ENCODE measurements at regions not wholly inside any gene's neighbourhood (a gene's known extent, or its start where the extent isn't known, plus 50 kb on each side); places are given as distances from the start of the nearest gene placed in this dataset.
"Not testable (repeated sequence)": the region's sequence is repeated elsewhere in the genome, so short reads cannot be mapped to it uniquely, and the experiment has no call there.

DNA sequence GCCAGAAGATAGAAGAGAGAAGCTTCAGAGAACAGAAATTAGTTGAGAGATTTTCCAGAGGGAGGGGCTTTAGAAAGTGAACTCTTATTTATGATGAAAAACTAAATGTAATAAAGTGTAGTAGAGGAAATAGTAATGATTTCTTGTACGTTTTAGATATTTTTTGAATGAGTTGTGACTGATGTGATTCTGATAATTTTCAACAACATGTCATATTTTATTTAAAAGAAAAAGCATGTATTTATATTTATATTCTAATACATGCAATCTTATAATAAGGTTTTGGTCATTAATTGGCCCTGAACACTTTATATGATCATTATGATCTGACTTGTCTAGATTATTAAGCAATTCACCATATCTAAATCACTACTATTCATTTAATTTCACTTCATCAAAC lies 735.2 kb upstream of the CDH9 start:
- CTCF ChIA-PET, result no interaction called here

DNA sequence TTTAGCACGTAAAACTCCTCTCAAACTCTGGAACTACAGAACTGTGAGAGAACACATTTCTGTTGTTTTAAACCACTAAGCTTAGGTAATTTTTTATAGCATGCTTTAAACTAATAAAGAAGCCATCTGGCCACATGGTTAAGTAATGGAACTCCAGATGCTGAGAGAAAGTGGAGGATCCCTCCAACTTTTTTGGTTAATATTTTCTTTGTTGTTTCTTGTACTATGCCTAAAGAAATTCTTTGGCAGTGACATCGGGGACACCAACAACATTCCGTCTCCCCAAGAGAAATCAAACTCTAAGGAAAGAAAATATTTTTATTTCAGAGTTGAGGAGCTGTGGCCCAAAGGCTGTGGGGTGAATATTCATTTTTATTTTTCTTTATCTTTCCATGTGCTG lies 734.8 kb upstream of the CDH9 start:
- Mint-ChIP-seq H3K27ac (no peak overlapping the region), H3K9me3 (ENCODE audit: low read depth) (peaks cover 14% of the 10 kb centered on the region), H3K36me3 (ENCODE audit: low read depth) (no peaks in the 10 kb centered on the region), H3K27me3 (no peaks in the 10 kb centered on the region), H3K4me1 (no peaks in the 10 kb centered on the region), H3K4me3 (no peak overlapping the region)
- POLR2A ChIA-PET, result no interaction called here
- no peak for ATAC-seq
- CTCF ChIA-PET, result no interaction called here
- no peak for DNase-seq
- intact Hi-C loops (cut with DNase I, micrococcal nuclease), result no loop called here

More for the DNA sequence above, 735.2 kb upstream of the CDH9 start:
- no peak for ATAC-seq
- Mint-ChIP-seq H3K4me3 (no peak overlapping the region), H3K9me3 (ENCODE audit: low read depth) (peaks cover 14% of the 10 kb centered on the region), H3K4me1 (no peaks in the 10 kb centered on the region), H3K27me3 (no peaks in the 10 kb centered on the region), H3K27ac (no peak overlapping the region), H3K36me3 (ENCODE audit: low read depth) (no peaks in the 10 kb centered on the region)
- no peak for DNase-seq
- POLR2A ChIA-PET, result no interaction called here
- intact Hi-C loops (cut with DNase I, micrococcal nuclease), result no loop called here

DNA sequence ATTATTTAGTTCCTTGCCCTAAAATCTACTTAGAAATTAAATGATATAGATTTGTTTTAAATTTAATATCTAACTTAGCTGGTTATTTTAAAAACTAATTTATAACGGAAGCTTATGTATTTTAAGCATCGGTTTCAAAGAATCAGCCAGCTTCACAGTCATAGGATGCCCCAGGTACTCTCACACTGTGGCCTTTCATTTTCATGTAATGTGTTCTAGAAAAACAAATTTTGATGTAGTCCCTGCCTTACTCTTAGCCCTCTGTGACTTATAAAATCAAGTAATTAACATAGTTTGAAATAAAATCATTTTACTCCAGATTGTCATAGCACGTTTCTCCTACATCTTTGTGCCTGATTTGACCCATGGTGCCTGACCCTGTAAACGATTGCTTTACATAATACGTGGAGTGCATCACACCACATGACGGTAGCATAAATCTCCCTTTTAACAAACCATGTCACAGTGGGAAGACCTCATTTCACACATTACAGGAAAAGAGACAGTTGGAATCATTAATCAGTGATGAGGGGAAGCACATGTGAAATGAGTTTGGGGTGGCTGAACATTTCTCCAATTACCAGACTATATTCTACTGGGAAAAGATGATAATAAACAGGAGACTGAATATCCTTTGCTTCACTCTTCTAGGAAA lies 731.5 kb upstream of the CDH9 start:
- H3K36me3 Mint-ChIP-seq (ENCODE audit: low read depth), result no peaks in the 10 kb centered on the region
- H3K4me3 Mint-ChIP-seq, result no peak overlapping the region
- H3K27ac Mint-ChIP-seq, result no peak overlapping the region
- intact Hi-C loops (cut with DNase I, micrococcal nuclease), result no loop called here
- ATAC-seq, result no peak
- no peak for DNase-seq
- no peaks in the 10 kb centered on the region for H3K27me3 Mint-ChIP-seq
- ChIA-PET POLR2A (no interaction called here), CTCF (no interaction called here)
- H3K4me1 Mint-ChIP-seq, result no peaks in the 10 kb centered on the region
- H3K9me3 Mint-ChIP-seq (ENCODE audit: low read depth), result peaks cover 11% of the 10 kb centered on the region

DNA sequence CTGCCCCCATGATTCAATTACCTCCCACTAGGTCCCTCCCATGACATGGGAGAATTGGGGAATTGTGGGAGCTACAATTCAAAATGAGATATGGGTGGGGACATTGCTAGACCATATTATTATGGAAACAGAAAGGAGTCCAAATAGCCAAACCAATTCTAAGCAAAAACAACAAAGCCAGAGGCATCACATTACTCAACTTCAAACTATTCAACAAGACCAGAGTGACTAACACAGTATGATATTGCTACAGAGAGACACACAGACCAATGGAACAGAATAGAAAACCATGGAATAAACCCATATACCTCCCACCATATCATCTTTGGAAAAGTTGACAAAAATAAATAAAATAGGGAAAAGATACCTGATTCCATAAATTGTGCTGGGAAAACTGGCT lies 710.5 kb upstream of the CDH9 start:
- DNase-seq (no peak), ATAC-seq (no peak)
- ChIA-PET POLR2A (no interaction called here), CTCF (no interaction called here)
- Mint-ChIP-seq H3K36me3 (ENCODE audit: low read depth) (no peaks in the 10 kb centered on the region), H3K4me1 (no peaks in the 10 kb centered on the region), H3K27me3 (no peaks in the 10 kb centered on the region), H3K9me3 (ENCODE audit: low read depth) (peaks cover 32% of the 10 kb centered on the region), H3K4me3 (no peak overlapping the region), H3K27ac (no peak overlapping the region)
- intact Hi-C loops (cut with DNase I, micrococcal nuclease), result no loop called here

DNA sequence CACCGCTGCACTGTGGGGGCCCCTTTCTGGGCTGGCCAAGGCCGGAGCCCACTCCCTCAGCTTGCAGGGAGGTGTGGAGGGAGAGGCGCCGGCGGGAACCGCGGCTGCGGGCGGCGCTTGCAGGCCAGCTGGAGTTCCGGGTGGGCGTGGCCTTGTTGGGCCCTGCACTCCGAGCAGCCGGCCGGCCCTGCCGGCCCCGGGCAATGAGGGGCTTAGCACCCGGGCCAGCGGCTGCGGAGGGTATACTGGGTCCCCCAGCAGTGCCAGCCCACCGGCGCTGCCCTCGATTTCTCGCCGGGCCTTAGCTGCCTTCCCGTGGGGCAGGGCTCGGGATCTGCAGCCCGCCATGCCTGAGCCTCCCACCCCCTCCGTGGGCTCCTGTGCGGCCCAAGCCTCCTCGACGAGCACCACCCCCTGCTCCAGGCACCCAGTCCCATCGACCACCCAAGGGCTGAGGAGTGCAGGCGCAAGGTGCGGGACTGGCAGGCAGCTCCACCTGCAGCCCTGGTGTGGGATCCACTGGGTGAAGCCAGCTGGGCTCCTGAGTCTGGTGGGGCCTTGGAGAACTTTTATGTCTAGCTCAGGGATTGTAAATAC lies 705.1 kb upstream of the CDH9 start:
- CTCF ChIA-PET, result not testable (repeated sequence)

DNA sequence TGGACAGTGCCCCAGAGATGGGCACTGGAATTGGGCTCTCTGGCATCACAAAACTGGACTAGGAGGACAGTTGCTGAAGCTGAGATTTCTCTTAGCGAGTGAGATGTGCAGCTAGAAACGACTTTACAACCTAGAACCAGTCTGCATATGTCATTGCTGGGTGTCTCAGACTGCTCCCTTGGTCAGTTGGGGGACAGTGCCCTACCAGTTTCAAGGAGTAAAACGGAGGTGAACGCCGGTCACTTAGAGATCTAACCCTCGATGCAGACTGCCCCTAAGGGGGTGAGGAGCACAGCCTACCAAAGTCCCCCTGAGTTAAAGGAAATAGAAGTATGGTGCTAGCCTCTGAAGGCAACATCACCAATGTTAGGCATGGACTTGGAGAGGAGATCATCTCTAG lies 704.4 kb upstream of the CDH9 start:
- H3K27ac Mint-ChIP-seq, result no peak overlapping the region
- H3K4me3 Mint-ChIP-seq, result no peak overlapping the region
- H3K9me3 Mint-ChIP-seq (ENCODE audit: low read depth), result peaks cover 24% of the 10 kb centered on the region
- intact Hi-C loops (cut with DNase I, micrococcal nuclease), result no loop called here
- no peaks in the 10 kb centered on the region for H3K4me1 Mint-ChIP-seq
- no peak for DNase-seq
- POLR2A ChIA-PET, result no interaction called here
- no peaks in the 10 kb centered on the region for H3K27me3 Mint-ChIP-seq
- no peaks in the 10 kb centered on the region for H3K36me3 Mint-ChIP-seq (ENCODE audit: low read depth)
- no peak for ATAC-seq
- CTCF ChIA-PET, result no interaction called here

More for the DNA sequence above, 705.1 kb upstream of the CDH9 start:
- H3K36me3 Mint-ChIP-seq (ENCODE audit: low read depth); POLR2A ChIA-PET; H3K4me3 Mint-ChIP-seq; H3K27ac Mint-ChIP-seq; intact Hi-C loops (cut with DNase I, micrococcal nuclease); H3K4me1 Mint-ChIP-seq; H3K27me3 Mint-ChIP-seq; DNase-seq; ATAC-seq: not testable (repeated sequence)
- peaks cover 24% of the 10 kb centered on the region for H3K9me3 Mint-ChIP-seq (ENCODE audit: low read depth)

DNA sequence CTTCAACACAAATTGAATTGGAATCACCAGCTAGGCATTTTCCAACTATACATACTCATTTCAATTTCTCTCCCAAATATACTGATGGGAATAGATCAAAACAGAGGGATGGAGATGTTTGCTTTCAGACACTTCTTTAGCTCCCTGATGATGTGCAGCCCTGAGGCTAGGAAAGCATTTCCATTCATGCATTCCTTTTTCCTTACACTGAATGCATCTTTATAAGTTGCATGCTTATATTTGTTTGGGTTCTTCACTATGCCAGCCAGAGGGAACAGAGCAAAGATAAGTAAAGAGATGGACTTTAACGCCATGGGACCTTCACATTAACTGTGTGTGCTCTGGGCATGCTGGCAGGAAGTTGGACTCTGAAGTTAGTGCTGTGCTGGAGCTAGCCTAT lies 696.5 kb upstream of the CDH9 start:
- POLR2A ChIA-PET, result no interaction called here
- no peaks in the 10 kb centered on the region for H3K4me1 Mint-ChIP-seq
- no peak overlapping the region for H3K4me3 Mint-ChIP-seq
- H3K27me3 Mint-ChIP-seq, result no peaks in the 10 kb centered on the region
- ATAC-seq (no peak), DNase-seq (no peak)
- H3K9me3 Mint-ChIP-seq (ENCODE audit: low read depth), result no peaks in the 10 kb centered on the region
- CTCF ChIA-PET, result no interaction called here
- no peaks in the 10 kb centered on the region for H3K36me3 Mint-ChIP-seq (ENCODE audit: low read depth)
- intact Hi-C loops (cut with DNase I, micrococcal nuclease), result no loop called here
- no peak overlapping the region for H3K27ac Mint-ChIP-seq

DNA sequence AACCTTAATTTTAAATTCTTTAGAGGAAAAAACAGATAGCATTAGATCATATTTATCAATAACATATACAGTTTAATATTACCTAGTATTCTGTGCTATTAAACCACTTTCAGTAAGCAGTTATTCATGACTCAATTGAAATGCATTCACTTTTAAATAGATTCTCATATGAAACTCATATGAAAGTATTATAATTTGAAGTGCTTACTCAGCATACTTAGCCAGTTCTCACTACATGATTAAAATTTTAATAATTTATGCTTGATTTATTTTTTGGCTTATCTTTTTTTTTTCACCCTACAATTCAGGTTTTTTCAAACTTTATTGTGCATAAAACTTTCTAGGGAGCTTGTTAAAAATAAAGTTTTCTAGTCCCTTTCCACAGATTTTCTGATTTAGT lies 694.9 kb upstream of the CDH9 start:
- intact Hi-C loops (cut with DNase I, micrococcal nuclease), result no loop called here

DNA sequence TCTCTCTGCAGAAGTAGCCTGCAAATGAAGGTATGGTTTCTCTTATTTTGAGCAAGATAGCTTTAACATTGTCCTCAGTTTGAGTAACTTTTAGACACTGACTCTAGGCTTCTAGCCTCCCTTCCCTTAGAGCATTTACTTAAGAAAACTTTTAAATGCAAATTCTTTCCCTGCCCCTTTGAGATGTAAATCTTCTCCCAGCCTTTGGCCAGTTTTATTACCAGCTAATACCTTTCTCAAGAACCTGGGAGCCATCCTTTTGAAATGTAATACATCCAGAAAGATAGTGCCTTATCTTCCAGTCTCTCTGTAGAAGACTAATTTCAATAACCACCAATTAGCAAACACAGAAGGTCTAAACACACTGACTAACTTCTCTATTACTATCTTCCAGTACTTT lies 688.9 kb upstream of the CDH9 start:
- Mint-ChIP-seq H3K9me3 (ENCODE audit: low read depth) (peaks cover 10% of the 10 kb centered on the region), H3K27me3 (no peaks in the 10 kb centered on the region), H3K4me3 (no peak overlapping the region), H3K36me3 (ENCODE audit: low read depth) (no peaks in the 10 kb centered on the region), H3K4me1 (no peaks in the 10 kb centered on the region), H3K27ac (no peak overlapping the region)
- intact Hi-C loops (cut with DNase I, micrococcal nuclease), result no loop called here
- ChIA-PET POLR2A (no interaction called here), CTCF (no interaction called here)
- DNase-seq (no peak), ATAC-seq (no peak)

More for the DNA sequence above, 694.9 kb upstream of the CDH9 start:
- H3K27ac Mint-ChIP-seq, result no peak overlapping the region
- ChIA-PET CTCF (no interaction called here), POLR2A (no interaction called here)
- ATAC-seq (no peak), DNase-seq (no peak)
- no peaks in the 10 kb centered on the region for H3K9me3 Mint-ChIP-seq (ENCODE audit: low read depth)
- no peaks in the 10 kb centered on the region for H3K36me3 Mint-ChIP-seq (ENCODE audit: low read depth)
- H3K4me3 Mint-ChIP-seq, result no peak overlapping the region
- no peaks in the 10 kb centered on the region for H3K4me1 Mint-ChIP-seq
- H3K27me3 Mint-ChIP-seq, result no peaks in the 10 kb centered on the region

DNA sequence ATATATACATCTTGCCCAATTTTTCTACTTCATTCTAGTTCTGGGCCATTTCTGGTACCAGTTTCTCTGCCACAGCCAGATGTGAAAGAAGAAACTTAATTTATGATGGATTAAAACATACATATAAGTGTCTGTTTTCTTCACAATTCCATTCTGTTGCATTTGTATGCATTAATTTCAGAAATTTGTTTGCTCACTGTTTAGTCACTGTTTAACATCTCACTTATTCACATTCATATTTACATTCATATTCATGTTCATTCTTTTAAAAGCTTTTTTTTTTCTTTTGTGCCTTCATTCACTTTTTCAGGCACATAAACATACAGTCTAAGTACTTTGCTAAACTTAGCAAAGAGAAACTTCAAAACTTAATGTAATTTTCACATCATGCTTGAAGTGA lies 684.0 kb upstream of the CDH9 start:
- H3K27ac Mint-ChIP-seq, result no peak overlapping the region
- POLR2A ChIA-PET, result no interaction called here
- ATAC-seq (no peak), DNase-seq (no peak)
- H3K4me1 Mint-ChIP-seq, result no peaks in the 10 kb centered on the region
- CTCF ChIA-PET, result no interaction called here
- H3K36me3 Mint-ChIP-seq (ENCODE audit: low read depth), result no peaks in the 10 kb centered on the region
- no peak overlapping the region for H3K4me3 Mint-ChIP-seq
- intact Hi-C loops (cut with DNase I, micrococcal nuclease), result no loop called here
- peaks cover 13% of the 10 kb centered on the region for H3K9me3 Mint-ChIP-seq (ENCODE audit: low read depth)
- H3K27me3 Mint-ChIP-seq, result no peaks in the 10 kb centered on the region

DNA sequence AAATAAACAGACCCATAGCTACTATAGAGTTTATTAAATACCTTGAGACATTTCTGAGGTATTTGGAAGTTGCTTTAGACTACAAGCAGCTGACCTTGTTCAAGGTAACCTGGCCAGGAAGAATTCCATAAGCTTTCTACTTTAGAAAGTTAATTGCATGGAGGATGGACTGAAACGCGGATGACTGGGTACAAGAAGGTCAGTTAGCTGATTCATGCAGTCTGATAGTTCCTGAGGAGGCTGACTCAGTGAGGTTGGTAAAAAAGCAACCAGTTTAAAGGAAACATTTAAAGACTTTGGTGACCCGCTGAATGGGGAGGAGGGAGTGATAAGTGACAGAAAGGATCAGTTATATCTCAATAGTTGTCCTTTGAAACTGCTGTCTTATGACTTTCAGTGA lies 670.1 kb upstream of the CDH9 start:
- CTCF ChIA-PET, result no interaction called here
- Mint-ChIP-seq H3K27me3 (no peaks in the 10 kb centered on the region), H3K36me3 (ENCODE audit: low read depth) (no peaks in the 10 kb centered on the region), H3K4me3 (no peak overlapping the region), H3K9me3 (ENCODE audit: low read depth) (peaks cover 9% of the 10 kb centered on the region), H3K27ac (no peak overlapping the region), H3K4me1 (no peaks in the 10 kb centered on the region)
- ATAC-seq (no peak), DNase-seq (no peak)
- intact Hi-C loops (cut with DNase I, micrococcal nuclease), result no loop called here
- POLR2A ChIA-PET, result no interaction called here

DNA sequence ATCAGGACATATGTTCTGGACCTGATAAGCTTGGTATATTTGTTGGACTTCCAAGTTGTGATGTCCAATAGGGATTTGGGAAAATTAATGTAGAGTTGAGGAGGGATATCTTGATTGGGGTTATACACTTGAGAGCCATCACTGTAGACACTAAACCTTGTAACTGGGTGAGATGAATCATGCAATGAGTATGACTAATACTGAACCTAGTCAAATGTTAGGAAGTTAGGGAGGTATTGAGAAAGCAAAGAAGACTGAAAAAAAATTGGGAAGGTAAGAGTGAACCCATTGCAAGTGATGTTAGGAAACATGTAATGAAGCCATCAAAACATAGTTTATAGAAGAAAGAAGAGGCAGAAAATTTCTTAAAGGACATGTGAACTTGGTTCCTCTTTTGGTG lies 668.4 kb upstream of the CDH9 start:
- Mint-ChIP-seq H3K36me3 (ENCODE audit: low read depth) (no peaks in the 10 kb centered on the region), H3K9me3 (ENCODE audit: low read depth) (peaks cover 13% of the 10 kb centered on the region), H3K27me3 (no peaks in the 10 kb centered on the region), H3K27ac (no peak overlapping the region), H3K4me3 (no peak overlapping the region), H3K4me1 (no peaks in the 10 kb centered on the region)
- ChIA-PET POLR2A (no interaction called here), CTCF (no interaction called here)
- intact Hi-C loops (cut with DNase I, micrococcal nuclease), result no loop called here
- no peak for ATAC-seq
- no peak for DNase-seq

DNA sequence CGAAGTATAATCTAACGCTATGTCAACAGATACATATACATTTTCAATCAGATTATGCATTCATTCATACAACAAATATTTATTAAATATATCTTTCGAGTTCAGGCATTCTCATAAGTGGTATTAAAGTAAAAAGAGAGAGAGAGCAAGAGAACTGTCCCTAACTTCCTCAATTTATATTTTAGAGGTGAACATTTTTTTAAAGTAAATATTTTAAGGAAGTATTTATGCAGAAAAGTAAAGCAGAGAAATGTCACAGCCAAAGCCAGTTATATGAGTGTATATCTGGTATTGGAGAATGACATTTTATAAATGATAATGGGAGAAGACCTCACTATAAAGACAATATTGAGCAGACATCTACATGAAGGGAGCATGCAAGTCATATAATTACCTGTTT lies 667.3 kb upstream of the CDH9 start:
- POLR2A ChIA-PET, result no interaction called here
- Mint-ChIP-seq H3K9me3 (ENCODE audit: low read depth) (peaks cover 13% of the 10 kb centered on the region), H3K4me1 (no peaks in the 10 kb centered on the region), H3K27ac (no peak overlapping the region), H3K36me3 (ENCODE audit: low read depth) (no peaks in the 10 kb centered on the region), H3K27me3 (no peaks in the 10 kb centered on the region), H3K4me3 (no peak overlapping the region)
- ATAC-seq (no peak), DNase-seq (no peak)
- CTCF ChIA-PET, result interaction anchor here (0.6 kb wide), 1 partner anchor 761 kb away, joined by 4 read pairs; no protein-coding TSS in a partner anchor
- intact Hi-C loops (cut with DNase I, micrococcal nuclease), result no loop called here

All from activated CD4-positive, alpha-beta T cell treated with anti-CD3 and anti-CD28 coated beads for 36 hours (primary cell).